ENCODE measurements at regions not wholly inside any gene's neighbourhood (a gene's known extent, or its start where the extent isn't known, plus 50 kb on each side); places are given as distances from the start of the nearest gene placed in this dataset.

DNA sequence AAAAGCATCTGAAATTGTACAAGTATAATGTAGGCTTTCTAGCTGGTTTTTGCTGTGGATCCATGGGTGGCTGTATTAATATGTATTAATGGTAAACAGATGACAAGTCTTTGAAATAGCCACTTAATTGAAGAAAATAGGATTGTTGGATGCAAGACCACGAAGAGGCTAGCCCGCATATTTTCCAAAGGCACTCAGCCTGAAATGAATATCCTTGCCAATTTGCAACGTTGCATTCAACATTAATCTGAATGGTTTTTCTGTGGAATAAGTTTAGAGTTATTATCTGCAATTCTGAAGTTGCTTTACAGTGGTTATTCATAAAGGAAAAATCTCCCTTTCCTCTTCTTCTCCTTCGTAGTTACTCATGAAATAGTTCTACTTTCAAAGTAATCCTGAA is 86.2 kb upstream of the SPATS2L start:
- ATAC-seq, result no peak
- Histone ChIP-seq H3K4me1 (ENCODE audit: control insufficient read depth, insufficient read depth, low read length) (peaks cover 2% of the 10 kb centered on the region), H3K4me3 (ENCODE audit: low read length) (no peak overlapping the region), H3K27me3 (ENCODE audit: control insufficient read depth, insufficient read depth) (no peaks in the 10 kb centered on the region), H3K27ac (ENCODE audit: low read length) (no peak overlapping the region), H3K9me3 (ENCODE audit: control insufficient read depth, low read length) (no peaks in the 10 kb centered on the region)
- intact Hi-C loops (cut with DNase I), result no loop called here
- no peak for DNase-seq
- WGBS, result 54% methylated on average over 4 of the region's 4 CpGs

DNA sequence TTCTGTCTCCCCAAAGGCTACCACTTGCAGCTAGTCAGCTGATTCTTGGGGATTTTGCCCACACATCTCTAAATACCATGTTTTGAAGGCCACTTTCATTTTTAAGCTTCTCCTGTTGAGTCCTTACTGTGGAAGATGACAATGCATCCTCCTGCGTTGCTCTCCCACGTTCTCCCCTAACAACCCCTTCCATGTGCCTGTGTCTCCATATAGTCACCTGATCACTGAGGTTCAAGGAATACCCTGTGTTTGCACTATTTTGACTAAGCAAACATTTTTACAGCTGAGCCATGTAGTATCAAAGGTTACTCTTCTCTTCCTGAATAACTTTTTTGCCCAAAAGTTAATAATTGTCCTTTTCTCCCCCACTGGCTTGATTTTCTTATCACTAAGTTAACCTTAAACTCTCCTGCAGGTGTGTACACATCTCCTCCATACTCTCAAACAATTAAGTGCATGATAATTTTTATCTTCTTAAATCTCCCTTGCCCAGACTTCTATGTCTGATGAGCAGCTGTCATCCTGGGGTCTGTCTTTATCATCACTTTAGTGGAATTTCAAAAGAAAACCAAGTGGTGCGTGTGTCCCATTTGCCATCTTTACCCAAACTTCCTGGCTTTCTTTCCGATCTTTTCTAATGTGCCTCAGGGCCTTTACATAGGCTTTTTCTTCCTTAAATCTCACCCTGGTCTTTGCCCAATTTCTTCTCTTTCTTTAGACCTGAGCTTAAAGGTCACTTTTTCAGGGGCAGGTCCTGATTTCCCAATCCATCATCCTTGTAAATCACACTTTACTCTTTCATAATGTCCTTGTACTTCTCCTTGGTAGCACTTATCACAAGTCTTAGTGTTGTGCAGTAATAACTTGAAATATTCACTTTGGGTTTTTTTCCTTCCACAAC is 85.2 kb upstream of the SPATS2L start:
- WGBS, result 91% methylated on average over 4 of the region's 4 CpGs
- intact Hi-C loops (cut with DNase I), result no loop called here

DNA sequence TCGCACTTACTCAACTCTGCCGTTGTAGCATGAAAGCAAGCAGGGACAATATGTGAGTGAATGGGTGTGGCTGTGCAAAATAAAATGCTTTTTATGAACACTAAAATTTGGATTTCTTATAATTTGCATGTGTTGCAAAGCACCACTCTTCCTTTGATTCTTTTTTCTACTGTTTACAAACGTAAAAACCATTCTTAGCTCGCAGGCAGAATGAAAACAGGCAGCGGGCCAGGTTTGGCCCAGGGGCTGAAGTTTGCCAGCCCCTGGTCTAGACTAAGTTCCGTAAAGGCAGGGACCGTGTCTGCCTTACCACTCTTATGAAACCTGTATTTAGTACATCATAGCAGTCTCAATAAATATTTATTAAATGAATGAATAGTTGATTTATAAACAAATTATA is 83.7 kb upstream of the SPATS2L start:
- Histone ChIP-seq H3K4me1 (ENCODE audit: control insufficient read depth, insufficient read depth, low read length) (peaks cover 4% of the 10 kb centered on the region), H3K4me3 (ENCODE audit: low read length) (no peak overlapping the region), H3K9me3 (ENCODE audit: control insufficient read depth, low read length) (no peaks in the 10 kb centered on the region), H3K27ac (ENCODE audit: low read length) (no peak overlapping the region), H3K27me3 (ENCODE audit: control insufficient read depth, insufficient read depth) (no peaks in the 10 kb centered on the region)
- intact Hi-C loops (cut with DNase I), result no loop called here
- WGBS, result 76% methylated on average over 7 of the region's 7 CpGs
- no peak for ATAC-seq
- DNase-seq, result no peak

More for the DNA sequence above, 85.2 kb upstream of the SPATS2L start:
- H3K27ac ChIP-seq (ENCODE audit: low read length), result no peak overlapping the region
- no peaks in the 10 kb centered on the region for H3K9me3 ChIP-seq (ENCODE audit: control insufficient read depth, low read length)
- no peak overlapping the region for H3K4me3 ChIP-seq (ENCODE audit: low read length)
- H3K27me3 ChIP-seq (ENCODE audit: control insufficient read depth, insufficient read depth), result no peaks in the 10 kb centered on the region
- peaks cover 2% of the 10 kb centered on the region for H3K4me1 ChIP-seq (ENCODE audit: control insufficient read depth, insufficient read depth, low read length)
- DNase-seq (no peak), ATAC-seq (no peak)

DNA sequence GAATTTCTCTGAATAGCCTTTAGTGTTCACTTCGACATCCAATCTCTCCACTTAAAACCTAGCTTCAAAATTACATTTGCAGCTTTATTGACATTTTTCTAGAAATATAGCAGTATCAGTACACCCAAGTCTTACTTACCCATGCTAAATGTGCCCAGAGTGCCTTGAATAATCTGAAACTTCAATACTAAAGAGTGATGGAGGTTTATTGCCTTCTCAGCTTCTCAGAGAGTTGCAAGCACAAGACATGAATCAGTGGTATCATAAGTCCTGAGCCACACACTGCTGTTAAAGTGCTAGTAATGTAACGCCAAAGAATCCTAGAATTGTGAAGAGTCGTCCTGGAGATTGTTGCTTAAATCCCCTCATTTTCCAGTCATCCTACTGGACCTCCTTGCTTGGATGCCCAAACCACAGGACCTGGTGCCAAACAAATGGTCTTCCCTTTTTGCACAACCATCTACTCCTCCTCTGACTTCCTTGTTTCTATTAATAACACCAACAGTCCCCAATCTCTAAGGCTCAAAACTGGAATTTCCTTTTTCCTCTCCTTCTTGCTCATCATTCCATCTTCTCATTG is 83.2 kb upstream of the SPATS2L start:
- H3K4me1 ChIP-seq (ENCODE audit: control insufficient read depth, insufficient read depth, low read length), result peaks cover 4% of the 10 kb centered on the region
- no peaks in the 10 kb centered on the region for H3K9me3 ChIP-seq (ENCODE audit: control insufficient read depth, low read length)
- no peak overlapping the region for H3K4me3 ChIP-seq (ENCODE audit: low read length)
- 79% methylated on average over 3 of the region's 3 CpGs for WGBS
- no peak for ATAC-seq
- no peak for DNase-seq
- H3K27me3 ChIP-seq (ENCODE audit: control insufficient read depth, insufficient read depth), result no peaks in the 10 kb centered on the region
- intact Hi-C loops (cut with DNase I), result no loop called here
- no peak overlapping the region for H3K27ac ChIP-seq (ENCODE audit: low read length)

DNA sequence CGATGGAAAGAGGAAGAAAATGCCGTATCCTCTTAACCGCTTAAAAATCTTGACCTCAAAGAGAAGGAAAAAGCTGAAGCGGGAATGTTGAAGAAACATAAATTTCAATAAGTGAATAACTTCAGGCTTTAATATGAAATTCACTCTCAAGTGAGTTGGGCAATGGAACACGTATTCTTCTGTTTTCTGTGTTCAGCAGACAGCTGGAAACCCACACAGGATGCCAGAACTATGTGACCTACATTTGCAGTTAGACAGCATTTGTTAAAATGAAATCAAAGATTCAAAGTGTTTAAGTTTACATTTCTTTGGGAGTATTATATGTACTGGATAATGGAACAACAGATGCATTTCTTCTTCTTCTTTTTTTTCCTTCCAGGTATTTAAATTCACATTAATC is 80.5 kb upstream of the SPATS2L start:
- intact Hi-C loops (cut with DNase I), result no loop called here
- 56% methylated on average over 5 of the region's 5 CpGs for WGBS
- Histone ChIP-seq H3K4me3 (ENCODE audit: low read length) (no peak overlapping the region), H3K27me3 (ENCODE audit: control insufficient read depth, insufficient read depth) (no peaks in the 10 kb centered on the region), H3K9me3 (ENCODE audit: control insufficient read depth, low read length) (no peaks in the 10 kb centered on the region), H3K4me1 (ENCODE audit: control insufficient read depth, insufficient read depth, low read length) (peaks cover 4% of the 10 kb centered on the region), H3K27ac (ENCODE audit: low read length) (no peak overlapping the region)
- ATAC-seq (peak; percentile 67 to 69), DNase-seq (peak in 1 of 3 donors; percentile 26)

DNA sequence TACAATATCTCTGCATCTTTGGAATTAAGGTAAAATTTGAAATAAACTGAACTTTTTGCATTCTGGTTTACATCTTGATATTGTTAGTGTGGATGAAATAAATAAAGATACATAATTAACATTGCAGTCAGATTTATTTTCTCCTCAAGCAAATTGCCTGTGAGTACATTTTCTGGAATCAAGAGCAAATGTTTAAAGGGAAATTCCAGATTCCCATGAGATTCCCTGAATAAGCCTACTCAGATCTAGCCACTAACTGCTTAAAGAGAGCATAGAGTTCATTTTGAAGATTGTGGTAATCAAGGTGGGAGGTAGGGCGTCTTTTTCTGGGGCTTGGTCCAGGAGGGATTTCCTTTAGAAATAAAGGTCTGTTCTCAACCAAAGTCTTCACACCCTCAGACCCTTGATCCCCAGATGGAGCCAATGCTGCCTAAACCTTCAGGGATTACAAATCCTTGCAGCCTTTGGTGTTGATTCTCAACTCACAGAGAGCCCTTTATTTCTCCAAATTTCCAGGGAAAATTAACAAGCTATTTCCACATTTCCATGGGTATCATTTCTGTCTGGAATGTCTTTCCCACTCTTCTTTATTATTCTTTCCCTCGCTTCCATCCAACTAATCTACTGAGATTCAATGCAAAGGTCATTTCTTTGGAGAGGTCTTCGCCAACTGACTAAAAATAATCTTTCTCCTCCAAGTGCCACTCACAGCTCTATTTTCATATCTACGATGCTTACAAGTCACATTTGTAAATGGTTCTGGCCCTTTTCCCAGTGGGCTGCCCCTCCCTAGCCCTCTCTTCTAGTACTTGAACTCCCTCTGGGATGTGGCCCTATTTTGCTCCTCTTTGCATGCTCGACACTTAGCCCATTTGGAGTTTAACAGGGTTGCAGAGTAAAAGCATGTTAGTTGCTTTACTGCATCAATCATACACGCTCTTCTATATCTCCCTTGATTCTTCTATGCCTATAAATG is 79.8 kb upstream of the SPATS2L start:
- peaks cover 4% of the 10 kb centered on the region for H3K4me1 ChIP-seq (ENCODE audit: control insufficient read depth, insufficient read depth, low read length)
- intact Hi-C loops (cut with DNase I), result no loop called here
- H3K4me3 ChIP-seq (ENCODE audit: low read length), result no peak overlapping the region
- DNase-seq, result peak; percentile 74 to 86 (median 85)
- H3K27me3 ChIP-seq (ENCODE audit: control insufficient read depth, insufficient read depth), result no peaks in the 10 kb centered on the region
- 26% methylated on average over 6 of the region's 6 CpGs for WGBS
- ATAC-seq, result peak; percentile 90 to 92
- peak overlapping the region; percentile 45 for H3K27ac ChIP-seq (ENCODE audit: low read length)
- H3K9me3 ChIP-seq (ENCODE audit: control insufficient read depth, low read length), result no peaks in the 10 kb centered on the region

DNA sequence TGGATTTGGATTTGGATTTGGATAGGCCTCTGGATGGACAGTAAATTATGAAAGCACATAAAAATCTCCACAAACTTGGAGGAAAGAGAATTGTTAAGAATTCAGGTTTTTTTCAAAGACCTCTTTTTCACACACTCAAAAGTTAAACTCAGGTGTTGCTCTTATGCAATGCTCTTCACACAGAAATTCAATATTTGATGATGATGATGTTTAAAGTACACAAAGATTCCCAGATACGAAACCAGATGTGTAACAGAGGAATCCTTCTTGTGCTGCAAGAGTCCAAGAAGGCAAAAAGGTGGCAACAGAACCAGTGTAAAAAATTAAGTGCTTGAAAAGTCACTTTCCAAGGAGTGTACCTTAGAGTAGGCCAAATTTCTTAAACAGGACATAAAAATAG is 75.8 kb upstream of the SPATS2L start:
- Histone ChIP-seq H3K27me3 (ENCODE audit: control insufficient read depth, insufficient read depth) (no peaks in the 10 kb centered on the region), H3K4me1 (ENCODE audit: control insufficient read depth, insufficient read depth, low read length) (peaks cover 3% of the 10 kb centered on the region), H3K4me3 (ENCODE audit: low read length) (no peak overlapping the region), H3K27ac (ENCODE audit: low read length) (no peak overlapping the region), H3K9me3 (ENCODE audit: control insufficient read depth, low read length) (no peaks in the 10 kb centered on the region)
- WGBS, result 74% methylated on average over 1 of the region's 1 CpG
- no peak for DNase-seq
- no peak for ATAC-seq
- intact Hi-C loops (cut with DNase I), result no loop called here

DNA sequence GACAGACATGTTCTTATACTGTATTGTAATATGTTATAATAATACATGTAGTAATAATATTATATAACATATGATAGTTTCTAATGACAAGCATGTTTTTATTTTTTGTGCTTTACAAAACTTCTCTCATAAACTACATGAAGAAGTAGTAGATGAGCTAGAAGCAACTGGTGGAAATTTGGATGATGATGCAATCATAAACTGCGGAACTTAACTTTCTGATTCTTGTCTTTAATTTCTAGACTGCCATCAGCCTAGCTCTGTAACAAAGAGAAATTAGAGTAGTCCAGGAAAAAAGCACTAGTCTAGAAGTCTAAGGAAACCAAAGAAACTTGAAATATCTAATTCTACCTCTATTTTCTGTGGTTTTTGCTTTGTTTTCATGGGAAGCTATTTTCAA is 71.0 kb upstream of the SPATS2L start:
- intact Hi-C loops (cut with DNase I), result no loop called here
- Histone ChIP-seq H3K27me3 (ENCODE audit: control insufficient read depth, insufficient read depth) (no peaks in the 10 kb centered on the region), H3K4me3 (ENCODE audit: low read length) (no peak overlapping the region), H3K9me3 (ENCODE audit: control insufficient read depth, low read length) (no peaks in the 10 kb centered on the region), H3K27ac (ENCODE audit: low read length) (no peak overlapping the region), H3K4me1 (ENCODE audit: control insufficient read depth, insufficient read depth, low read length) (no peaks in the 10 kb centered on the region)
- ATAC-seq, result no peak
- 99% methylated on average over 1 of the region's 1 CpG for WGBS
- no peak for DNase-seq

DNA sequence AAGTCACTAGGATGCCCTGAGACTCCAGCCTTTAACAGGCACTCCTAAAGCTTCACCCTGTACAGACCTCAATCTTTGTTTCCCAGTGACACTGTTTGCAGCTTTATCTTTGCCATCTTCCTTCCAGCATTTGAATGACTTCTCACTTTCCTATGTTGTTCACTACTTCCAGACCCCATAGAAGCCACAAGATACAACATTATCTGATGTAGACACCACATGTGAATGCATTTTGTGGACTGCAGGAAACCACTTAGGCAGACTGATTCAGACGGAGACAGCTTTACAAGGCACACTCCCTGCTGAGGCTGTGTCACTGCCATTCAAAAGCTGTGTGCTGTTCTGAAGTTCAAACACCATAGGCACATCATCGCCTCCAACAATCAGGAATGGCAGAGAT is 67.3 kb upstream of the SPATS2L start:
- DNase-seq, result no peak
- no peaks in the 10 kb centered on the region for H3K4me1 ChIP-seq (ENCODE audit: control insufficient read depth, insufficient read depth, low read length)
- ATAC-seq, result no peak
- intact Hi-C loops (cut with DNase I), result no loop called here
- no peak overlapping the region for H3K4me3 ChIP-seq (ENCODE audit: low read length)
- H3K9me3 ChIP-seq (ENCODE audit: control insufficient read depth, low read length), result no peaks in the 10 kb centered on the region
- 59% methylated on average over 2 of the region's 2 CpGs for WGBS
- H3K27me3 ChIP-seq (ENCODE audit: control insufficient read depth, insufficient read depth), result no peaks in the 10 kb centered on the region
- no peak overlapping the region for H3K27ac ChIP-seq (ENCODE audit: low read length)

DNA sequence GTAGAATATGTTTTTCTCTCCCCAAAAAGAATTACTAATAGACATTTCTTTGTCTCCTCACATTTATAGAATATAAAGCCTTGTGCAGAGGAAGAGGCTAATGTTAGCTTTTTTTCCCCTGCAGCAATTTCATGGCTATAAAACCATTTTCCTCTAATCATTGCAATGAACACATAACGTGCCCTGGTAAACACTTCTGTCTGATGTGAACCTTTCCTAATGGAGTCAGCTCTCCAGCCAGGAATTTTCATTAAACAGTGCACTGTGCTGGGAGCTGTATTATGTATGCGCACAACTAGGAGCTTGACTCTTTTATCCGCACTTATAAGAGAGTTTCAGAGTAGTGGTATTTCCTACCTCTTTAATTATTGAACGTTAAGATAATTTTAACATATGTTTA is 63.9 kb upstream of the SPATS2L start:
- 80% methylated on average over 4 of the region's 4 CpGs for WGBS
- Histone ChIP-seq H3K27ac (ENCODE audit: low read length) (no peak overlapping the region), H3K9me3 (ENCODE audit: control insufficient read depth, low read length) (no peaks in the 10 kb centered on the region), H3K4me3 (ENCODE audit: low read length) (no peak overlapping the region), H3K27me3 (ENCODE audit: control insufficient read depth, insufficient read depth) (no peaks in the 10 kb centered on the region), H3K4me1 (ENCODE audit: control insufficient read depth, insufficient read depth, low read length) (no peaks in the 10 kb centered on the region)
- intact Hi-C loops (cut with DNase I), result no loop called here
- DNase-seq (no peak), ATAC-seq (no peak)

DNA sequence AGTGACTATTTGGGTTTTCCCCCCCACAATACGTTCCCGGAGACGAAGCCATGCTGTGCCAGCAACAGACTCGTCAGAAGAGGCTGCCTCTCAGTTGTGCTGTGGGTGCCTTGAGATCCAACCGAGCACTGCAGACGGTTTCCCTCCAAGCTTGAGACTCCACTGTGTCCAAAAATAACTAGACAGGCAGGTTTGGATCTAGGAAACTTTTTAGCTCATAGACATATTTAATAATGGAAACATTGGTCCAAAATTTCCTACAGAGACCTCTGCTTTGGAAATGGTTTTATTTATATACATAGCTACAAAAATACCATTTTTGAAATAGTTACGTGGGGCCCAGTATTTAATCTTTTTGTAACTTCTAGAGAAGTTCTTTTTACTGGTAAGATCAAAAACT is 63.1 kb upstream of the SPATS2L start:
- Histone ChIP-seq H3K4me1 (ENCODE audit: control insufficient read depth, insufficient read depth, low read length) (no peaks in the 10 kb centered on the region), H3K9me3 (ENCODE audit: control insufficient read depth, low read length) (no peaks in the 10 kb centered on the region), H3K4me3 (ENCODE audit: low read length) (no peak overlapping the region), H3K27me3 (ENCODE audit: control insufficient read depth, insufficient read depth) (no peaks in the 10 kb centered on the region), H3K27ac (ENCODE audit: low read length) (no peak overlapping the region)
- no peak for DNase-seq
- intact Hi-C loops (cut with DNase I), result no loop called here
- no peak for ATAC-seq
- 71% methylated on average over 7 of the region's 7 CpGs for WGBS

Measured in right cardiac atrium (tissue), 5 donors.